Adipocyte (in vitro differentiated cells): ENCODE measurements at regions not wholly inside any gene's neighbourhood (a gene's known extent, or its start where the extent isn't known, plus 50 kb on each side); places are given as distances from the start of the nearest gene placed in this dataset.
A peak's percentile ranks its signal among the peaks of the same experiment; 100 is the strongest.

Experiments used
- DNase-seq: peaks from one replicate; pipeline ENCODE4 v3.0.0-alpha.2; 2015; ENCODE audit warnings: low read depth
- H3K27me3 ChIP-seq: replicated peaks from 2 replicates; pipeline ENCODE4 v1.7.0; 2013; ENCODE audit warnings: mild to moderate bottlenecking, low read length, moderate library complexity; ENCODE audit not compliant: control insufficient read depth, insufficient read depth
- H3K36me3 ChIP-seq: 2 replicates; pipeline ENCODE4 v1.7.0; 2013; ENCODE audit warnings: low read length, mild to moderate bottlenecking, moderate library complexity; ENCODE audit not compliant: control insufficient read depth, insufficient read depth, severe bottlenecking
- H3K4me1 ChIP-seq: 2 replicates; pipeline ENCODE4 v1.7.0; 2013; ENCODE audit warnings: mild to moderate bottlenecking, low read length, moderate library complexity; ENCODE audit not compliant: control insufficient read depth, insufficient read depth
- H3K4me3 ChIP-seq: 2 replicates; pipeline ENCODE4 v1.7.0; 2013; ENCODE audit warnings: mild to moderate bottlenecking, low read length, moderate library complexity
- H3K9ac ChIP-seq: 2 replicates; pipeline ENCODE4 v1.7.0; 2013; ENCODE audit warnings: mild to moderate bottlenecking, low read length, moderate library complexity
- H3K9me3 ChIP-seq: 2 replicates; pipeline ENCODE4 v1.7.0; 2013; ENCODE audit warnings: mild to moderate bottlenecking, low read length, moderate library complexity; ENCODE audit not compliant: control insufficient read depth

- peak; percentile 70 for DNase-seq
- no peaks in the 10 kb centered on the region for H3K27me3 ChIP-seq
- H3K4me1 ChIP-seq, result peaks cover 8% of the 10 kb centered on the region
- no peaks in the 10 kb centered on the region for H3K36me3 ChIP-seq
- no peak overlapping the region for H3K9ac ChIP-seq
- no peaks in the 10 kb centered on the region for H3K9me3 ChIP-seq
- H3K4me3 ChIP-seq, result no peak overlapping the region
Observed at GRCh38 chr3:170780955-170781354, 89.0 kb downstream of the RPL22L1 start.

GRCh38 chr3:170780471-170780870 is 89.5 kb downstream of the RPL22L1 start:
- Histone ChIP-seq H3K9ac (no peak overlapping the region), H3K36me3 (no peaks in the 10 kb centered on the region), H3K27me3 (no peaks in the 10 kb centered on the region), H3K4me3 (no peak overlapping the region), H3K4me1 (peaks cover 8% of the 10 kb centered on the region), H3K9me3 (no peaks in the 10 kb centered on the region)
- DNase-seq, result no peak

GRCh38 chr3:170778240-170779217 is 91.5 kb downstream of the RPL22L1 start:
- H3K4me1 ChIP-seq, result peaks cover 8% of the 10 kb centered on the region
- DNase-seq, result no peak
- H3K9ac ChIP-seq, result no peak overlapping the region
- H3K27me3 ChIP-seq, result no peaks in the 10 kb centered on the region
- H3K4me3 ChIP-seq, result no peak overlapping the region
- H3K36me3 ChIP-seq, result no peaks in the 10 kb centered on the region
- no peaks in the 10 kb centered on the region for H3K9me3 ChIP-seq

GRCh38 chr3:170777564-170777926 is 92.5 kb downstream of the RPL22L1 start:
- H3K4me3 ChIP-seq, result no peak overlapping the region
- no peaks in the 10 kb centered on the region for H3K36me3 ChIP-seq
- no peaks in the 10 kb centered on the region for H3K27me3 ChIP-seq
- no peaks in the 10 kb centered on the region for H3K9me3 ChIP-seq
- no peak overlapping the region for H3K9ac ChIP-seq
- H3K4me1 ChIP-seq, result peaks cover 8% of the 10 kb centered on the region
- no peak for DNase-seq

- Histone ChIP-seq H3K4me1 (peaks cover 8% of the 10 kb centered on the region), H3K9ac (no peak overlapping the region), H3K27me3 (no peaks in the 10 kb centered on the region), H3K4me3 (no peak overlapping the region), H3K9me3 (no peaks in the 10 kb centered on the region), H3K36me3 (no peaks in the 10 kb centered on the region)
- DNase-seq, result no peak
Observed at GRCh38 chr3:170776887-170777563, 93.0 kb downstream of the RPL22L1 start.

GRCh38 chr3:170773682-170774425 is 96.1 kb downstream of the RPL22L1 start:
- no peak for DNase-seq
- no peaks in the 10 kb centered on the region for H3K36me3 ChIP-seq
- no peaks in the 10 kb centered on the region for H3K9me3 ChIP-seq
- H3K4me3 ChIP-seq, result no peak overlapping the region
- H3K27me3 ChIP-seq, result no peaks in the 10 kb centered on the region
- H3K4me1 ChIP-seq, result no peaks in the 10 kb centered on the region
- H3K9ac ChIP-seq, result no peak overlapping the region

GRCh38 chr3:170772175-170772574 is 97.8 kb downstream of the RPL22L1 start:
- H3K9me3 ChIP-seq, result no peaks in the 10 kb centered on the region
- no peak for DNase-seq
- no peaks in the 10 kb centered on the region for H3K36me3 ChIP-seq
- no peak overlapping the region for H3K9ac ChIP-seq
- H3K27me3 ChIP-seq, result no peaks in the 10 kb centered on the region
- no peak overlapping the region for H3K4me3 ChIP-seq
- H3K4me1 ChIP-seq, result peaks cover 7% of the 10 kb centered on the region

GRCh38 chr3:170768334-170768801 is 101.6 kb downstream of the RPL22L1 start:
- Histone ChIP-seq H3K36me3 (no peaks in the 10 kb centered on the region), H3K9ac (peak overlapping the region; percentile 19), H3K9me3 (no peaks in the 10 kb centered on the region), H3K4me3 (no peak overlapping the region), H3K27me3 (no peaks in the 10 kb centered on the region), H3K4me1 (peaks cover 19% of the 10 kb centered on the region)
- DNase-seq, result no peak

GRCh38 chr3:170767576-170767941 is 102.4 kb downstream of the RPL22L1 start:
- Histone ChIP-seq H3K9ac (no peak overlapping the region), H3K4me1 (peaks cover 19% of the 10 kb centered on the region), H3K36me3 (no peaks in the 10 kb centered on the region), H3K9me3 (no peaks in the 10 kb centered on the region), H3K27me3 (no peaks in the 10 kb centered on the region), H3K4me3 (no peak overlapping the region)
- DNase-seq, result no peak

GRCh38 chr3:170766823-170767575 is 103.0 kb downstream of the RPL22L1 start:
- Histone ChIP-seq H3K9me3 (no peaks in the 10 kb centered on the region), H3K36me3 (no peaks in the 10 kb centered on the region), H3K27me3 (no peaks in the 10 kb centered on the region), H3K4me3 (no peak overlapping the region), H3K4me1 (peaks cover 25% of the 10 kb centered on the region), H3K9ac (no peak overlapping the region)
- no peak for DNase-seq
